ENCODE measurements at regions not wholly inside any gene's neighbourhood (a gene's known extent, or its start where the extent isn't known, plus 50 kb on each side); places are given as distances from the start of the nearest gene placed in this dataset.
A peak's percentile ranks its signal among the peaks of the same experiment; 100 is the strongest.

DNA sequence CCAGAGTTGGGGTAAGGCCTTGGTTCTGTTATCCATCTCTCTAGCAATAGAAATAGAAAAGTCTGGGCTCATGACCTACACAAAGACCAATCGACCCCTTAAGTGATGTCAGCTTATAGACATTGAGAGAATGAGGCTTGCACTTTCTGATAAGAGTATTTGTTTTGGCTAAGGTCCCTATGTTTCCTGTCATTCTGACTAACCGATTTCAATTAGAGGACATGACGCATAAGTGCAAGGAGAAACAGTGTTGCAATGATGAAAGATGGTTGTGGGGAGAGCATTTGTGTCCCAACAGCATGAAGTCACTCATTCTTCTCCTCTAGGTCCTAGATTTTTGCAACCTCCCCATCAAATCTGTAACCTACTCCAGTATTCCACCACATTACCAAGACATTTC lies 255.1 kb downstream of the MAT2B start:
- peak; percentile 3 for DNase-seq (ENCODE audit: low read depth, low spot score)
- H3K27ac ChIP-seq, result no peak overlapping the region

DNA sequence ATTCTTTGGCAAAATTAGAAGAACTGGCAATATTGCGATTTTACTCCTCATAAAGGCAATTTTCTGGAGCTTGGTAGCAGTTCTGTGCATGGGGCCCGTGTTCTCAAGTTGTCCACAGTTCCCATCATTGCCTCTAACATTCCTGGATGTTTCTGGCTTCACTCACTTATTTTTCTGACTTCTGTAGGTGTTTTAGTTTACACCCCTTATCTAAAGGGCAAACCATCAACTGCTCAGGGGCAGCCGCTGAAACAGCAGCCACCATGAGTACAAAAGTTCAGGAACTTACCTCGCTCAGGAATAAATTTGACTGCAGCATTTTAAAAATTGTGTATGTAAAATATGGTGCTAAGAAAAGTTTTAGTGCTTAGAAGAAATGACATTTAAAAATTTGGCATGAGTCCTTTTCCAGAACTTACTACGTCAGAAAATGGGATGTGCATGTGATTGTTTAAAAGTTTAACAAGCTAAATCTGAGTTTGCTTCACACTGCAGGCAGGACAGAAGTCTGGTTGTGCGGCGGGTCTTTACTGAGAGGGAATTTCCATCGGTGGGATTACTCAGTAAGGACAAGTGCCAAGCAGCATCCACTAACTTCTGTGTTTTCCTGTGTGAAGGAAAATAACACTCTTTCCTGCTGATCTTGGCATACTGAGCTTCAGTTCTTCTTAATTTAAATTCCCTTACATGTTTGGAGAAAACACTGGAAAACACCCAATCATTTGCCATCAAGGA lies 261.7 kb downstream of the MAT2B start:
- no peak for DNase-seq (ENCODE audit: low read depth, low spot score)
- H3K27ac ChIP-seq, result no peak overlapping the region

DNA sequence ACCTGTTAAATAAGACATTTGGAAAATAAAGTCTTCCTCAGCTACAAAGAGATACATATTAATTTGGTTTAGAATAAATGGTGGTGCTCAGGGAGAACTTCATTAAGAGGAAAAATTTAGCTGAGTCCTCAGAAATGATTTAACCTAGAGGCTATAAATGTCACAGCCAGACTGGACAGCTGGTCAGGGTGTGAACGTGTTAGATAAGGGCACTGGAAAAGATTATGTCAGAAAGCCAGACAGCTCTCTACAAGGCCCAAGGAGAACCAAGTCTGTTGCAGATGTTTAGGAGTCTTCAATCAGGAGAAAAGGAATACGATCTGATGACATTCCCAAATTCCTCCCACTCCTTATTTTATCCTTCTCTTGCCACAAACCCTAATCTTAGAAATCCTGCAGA lies 265.2 kb downstream of the MAT2B start:
- DNase-seq (ENCODE audit: low read depth, low spot score), result no peak
- H3K27ac ChIP-seq, result no peak overlapping the region

DNA sequence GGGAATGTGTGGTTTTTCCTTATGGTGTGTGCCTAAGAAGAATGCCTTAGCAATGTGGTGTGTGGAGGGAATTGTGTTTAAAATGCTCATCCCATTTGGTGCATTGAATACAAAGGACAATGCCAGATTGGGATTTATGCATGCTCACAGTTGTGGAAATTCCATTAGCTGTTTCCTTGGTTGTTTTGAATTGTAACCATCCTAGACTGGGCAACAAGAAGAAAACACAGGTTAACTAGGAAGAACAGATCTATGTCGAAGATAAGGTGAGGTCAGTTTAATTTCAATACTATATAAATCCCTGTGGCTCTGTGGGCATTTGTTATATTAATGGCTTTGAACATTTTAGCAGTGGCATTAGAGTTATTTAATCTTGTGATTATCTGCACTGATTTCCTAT lies 266.8 kb downstream of the MAT2B start:
- H3K27ac ChIP-seq, result no peak overlapping the region
- no peak for DNase-seq (ENCODE audit: low read depth, low spot score)

DNA sequence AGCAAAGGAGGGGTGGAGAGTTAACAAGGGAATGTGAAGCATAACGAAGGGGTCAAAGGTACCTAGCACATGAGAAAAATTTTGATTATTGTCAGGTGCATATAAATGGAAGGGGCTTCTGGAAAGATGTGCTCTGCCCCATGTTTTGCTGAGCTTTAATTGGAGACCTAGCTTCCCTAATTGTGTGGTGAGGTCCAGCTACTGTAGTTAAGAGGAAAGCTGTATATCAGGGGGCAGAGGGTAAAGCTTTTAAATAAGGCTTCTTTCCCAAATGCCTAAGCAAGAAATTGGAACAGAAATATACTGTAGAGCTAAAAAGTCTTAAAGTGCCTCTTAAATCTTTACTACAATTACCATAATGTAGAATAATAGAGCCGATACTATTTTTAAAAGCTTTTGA lies 267.2 kb downstream of the MAT2B start:
- DNase-seq (ENCODE audit: low read depth, low spot score), result no peak
- H3K27ac ChIP-seq, result no peak overlapping the region

DNA sequence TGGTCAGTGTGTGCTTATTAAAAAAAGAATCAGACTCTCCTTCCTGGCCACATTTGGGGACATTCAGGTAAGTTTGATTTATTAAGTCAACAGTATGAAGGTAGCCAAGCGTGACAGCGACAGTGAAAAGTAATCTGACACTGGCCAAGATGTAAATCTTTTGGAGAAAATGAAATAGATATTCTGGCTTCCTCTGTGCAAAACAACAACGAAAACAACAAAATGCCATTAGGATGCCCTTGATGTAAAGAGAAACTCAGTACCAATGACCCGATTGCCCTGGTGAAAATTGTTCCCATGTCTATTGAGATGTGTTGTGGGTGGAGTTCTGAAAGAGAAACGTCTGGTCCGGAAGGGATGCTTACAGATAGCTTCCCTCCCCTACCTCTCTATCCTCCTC lies 267.8 kb downstream of the MAT2B start:
- no peak for DNase-seq (ENCODE audit: low read depth, low spot score)

DNA sequence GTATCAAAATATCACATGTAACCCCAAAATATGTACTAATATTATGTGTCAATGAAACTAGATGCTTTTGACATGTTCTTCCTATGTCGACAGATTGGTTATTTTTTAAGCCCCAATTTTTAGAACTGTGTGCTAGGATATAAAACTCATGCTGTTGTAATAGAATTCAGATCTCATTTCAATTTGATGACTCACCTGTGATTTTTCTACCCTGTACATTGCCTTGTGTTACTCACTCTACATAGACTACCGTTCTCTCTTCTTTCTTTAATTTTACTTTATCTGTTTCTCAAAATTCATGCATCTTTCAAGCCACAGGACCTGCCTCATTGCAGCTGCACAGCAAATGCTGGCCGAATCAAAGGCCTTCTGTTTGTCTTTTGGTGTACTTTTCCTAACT lies 284.5 kb downstream of the MAT2B start:
- H3K27ac ChIP-seq, result no peak overlapping the region
- DNase-seq (ENCODE audit: low read depth, low spot score), result no peak

More for the DNA sequence above, 267.8 kb downstream of the MAT2B start:
- no peak overlapping the region for H3K27ac ChIP-seq

DNA sequence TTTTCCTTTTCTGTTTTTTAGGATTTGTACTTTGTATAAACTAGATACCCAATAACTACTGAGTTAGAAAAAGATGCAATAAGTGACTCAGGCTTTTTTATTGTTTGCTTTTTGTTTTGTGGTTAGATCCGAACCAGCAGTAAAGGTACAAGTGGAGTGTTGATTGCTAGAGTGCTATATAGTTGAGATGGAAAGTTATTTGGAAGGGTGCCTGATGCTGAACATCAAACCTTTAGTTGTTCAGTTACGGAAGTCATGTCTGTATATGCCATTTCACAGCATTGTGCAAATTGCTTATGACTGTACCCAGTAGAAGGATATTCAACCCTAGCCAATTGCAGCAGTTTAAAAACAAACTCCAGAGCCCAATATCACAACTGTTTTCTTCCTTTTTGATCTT lies 285.1 kb downstream of the MAT2B start:
- DNase-seq (ENCODE audit: low read depth, low spot score), result peak; percentile 5
- no peak overlapping the region for H3K27ac ChIP-seq

DNA sequence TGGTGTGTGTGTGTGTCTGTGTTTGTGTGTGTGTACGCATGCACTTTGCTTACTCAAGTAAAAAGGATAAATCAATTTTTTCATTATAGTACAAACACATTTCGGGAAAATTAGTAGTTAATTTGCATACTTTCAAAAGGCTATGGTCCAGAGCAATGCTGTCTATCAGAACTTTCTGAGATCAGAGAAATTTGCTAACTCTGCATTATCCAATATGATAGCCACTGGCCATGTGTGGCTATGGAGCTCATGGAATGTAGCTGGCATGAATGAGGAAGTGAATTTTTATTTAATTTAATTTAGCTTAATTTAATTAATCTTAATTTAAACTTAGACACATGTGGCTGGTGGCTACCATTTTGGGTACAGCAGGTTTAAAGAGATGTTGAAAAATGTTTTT lies 289.6 kb downstream of the MAT2B start:
- no peak for DNase-seq (ENCODE audit: low read depth, low spot score)
- H3K27ac ChIP-seq, result no peak overlapping the region

DNA sequence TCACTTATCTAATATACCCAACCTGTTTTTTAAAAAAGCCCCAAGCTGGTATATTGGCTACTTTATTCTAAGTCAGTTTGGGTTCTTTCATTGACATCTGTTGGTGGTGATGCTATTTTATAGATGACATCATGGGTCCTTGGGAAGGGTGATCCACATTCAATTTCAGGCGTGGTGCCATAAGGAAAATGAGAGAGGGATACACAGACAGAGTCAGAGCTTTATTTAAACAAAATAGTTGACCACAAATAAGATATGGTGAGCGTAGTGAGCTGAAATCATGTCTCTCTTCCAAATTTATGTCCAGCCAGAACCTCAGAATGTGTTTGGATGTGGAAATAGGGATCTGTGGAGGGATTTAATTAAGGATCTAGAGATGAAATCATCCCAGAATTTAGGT lies 302.4 kb downstream of the MAT2B start:
- no peak overlapping the region for H3K27ac ChIP-seq
- no peak for DNase-seq (ENCODE audit: low read depth, low spot score)

DNA sequence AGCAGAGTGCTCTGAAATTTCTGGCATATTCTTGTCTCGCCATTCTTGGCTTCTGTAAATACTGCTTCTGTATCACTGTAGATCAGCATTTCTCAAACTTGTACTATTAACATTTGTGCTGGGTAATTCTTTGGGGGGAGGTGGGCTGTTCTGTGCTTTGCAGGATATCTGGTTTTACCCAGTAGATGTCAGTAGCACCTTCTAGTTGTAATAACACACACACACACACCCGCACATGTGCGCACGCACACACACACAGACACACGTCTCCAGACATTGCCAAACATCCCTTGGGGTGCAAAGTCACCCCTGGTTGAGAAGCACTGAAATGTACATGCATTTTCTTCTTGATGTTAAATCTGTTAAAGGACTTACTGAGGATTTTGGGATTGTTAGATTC lies 304.1 kb downstream of the MAT2B start:
- no peak for DNase-seq (ENCODE audit: low read depth, low spot score)

DNA sequence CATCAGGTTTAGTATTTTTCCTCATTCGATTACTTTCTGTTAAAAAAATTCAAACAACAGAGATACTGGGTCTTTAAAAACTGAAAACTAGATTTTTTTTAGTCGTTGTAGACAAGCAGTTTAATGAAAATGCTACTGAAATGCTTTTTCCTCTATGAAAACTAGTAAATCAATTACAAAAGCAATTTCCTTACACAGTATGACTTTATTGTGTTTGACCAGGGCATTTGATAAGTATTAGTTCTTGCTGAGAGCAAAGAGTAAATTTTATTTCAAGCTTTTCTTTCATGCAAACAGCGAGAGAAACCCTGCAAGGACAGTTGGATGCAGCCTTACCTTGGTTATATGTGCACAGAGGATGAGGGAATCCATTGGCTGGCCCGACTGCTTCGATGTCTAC lies 308.5 kb downstream of the MAT2B start:
- no peak for DNase-seq (ENCODE audit: low read depth, low spot score)
- no peak overlapping the region for H3K27ac ChIP-seq

More for the DNA sequence above, 304.1 kb downstream of the MAT2B start:
- H3K27ac ChIP-seq, result no peak overlapping the region

DNA sequence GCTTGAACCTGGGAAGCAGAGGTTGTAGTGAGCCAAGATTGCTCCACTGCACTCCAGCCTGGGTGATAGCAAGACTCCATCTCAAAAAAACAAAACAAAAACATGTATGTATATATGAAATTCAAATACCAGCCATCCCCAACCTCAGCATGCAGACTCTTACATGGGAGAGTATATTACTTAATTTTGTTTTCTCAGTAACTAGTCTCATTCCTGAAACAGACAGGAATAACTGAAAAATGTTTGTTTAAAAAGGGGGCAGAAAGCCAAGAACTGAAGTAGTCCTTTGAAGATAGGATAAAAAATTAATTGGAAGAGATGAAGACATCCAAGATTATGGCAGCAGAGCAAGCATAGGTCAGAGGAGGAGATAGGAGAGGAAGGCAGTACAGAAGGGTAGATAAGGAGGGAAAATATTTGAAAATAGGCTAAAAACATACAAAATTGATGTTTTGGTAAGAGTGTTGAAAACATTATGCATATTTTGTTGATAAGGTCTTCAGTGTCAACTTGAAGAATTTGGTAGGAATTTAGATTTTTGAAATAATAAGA lies 309.9 kb downstream of the MAT2B start:
- no peak for DNase-seq (ENCODE audit: low read depth, low spot score)
- no peak overlapping the region for H3K27ac ChIP-seq

DNA sequence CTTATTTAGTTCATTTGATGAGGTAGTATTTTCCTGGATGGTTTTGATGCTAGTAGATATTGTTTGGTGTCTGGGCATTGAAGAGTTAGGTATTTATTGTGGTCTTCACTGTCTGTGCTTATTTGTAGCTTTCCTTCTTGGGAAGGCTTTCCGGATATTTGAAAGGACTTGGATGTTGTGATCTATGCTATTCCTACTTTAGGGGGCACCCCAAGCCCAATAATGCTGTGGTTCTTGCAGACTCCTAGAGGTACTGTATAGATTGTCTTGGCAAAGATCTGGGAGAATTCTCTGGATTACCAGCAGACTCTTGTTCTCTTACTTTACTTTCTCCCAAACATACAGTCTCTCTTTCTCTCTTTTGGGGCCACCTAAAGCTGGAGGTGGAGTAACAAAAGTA lies 315.7 kb downstream of the MAT2B start:
- no peak overlapping the region for H3K27ac ChIP-seq
- no peak for DNase-seq (ENCODE audit: low read depth, low spot score)

DNA sequence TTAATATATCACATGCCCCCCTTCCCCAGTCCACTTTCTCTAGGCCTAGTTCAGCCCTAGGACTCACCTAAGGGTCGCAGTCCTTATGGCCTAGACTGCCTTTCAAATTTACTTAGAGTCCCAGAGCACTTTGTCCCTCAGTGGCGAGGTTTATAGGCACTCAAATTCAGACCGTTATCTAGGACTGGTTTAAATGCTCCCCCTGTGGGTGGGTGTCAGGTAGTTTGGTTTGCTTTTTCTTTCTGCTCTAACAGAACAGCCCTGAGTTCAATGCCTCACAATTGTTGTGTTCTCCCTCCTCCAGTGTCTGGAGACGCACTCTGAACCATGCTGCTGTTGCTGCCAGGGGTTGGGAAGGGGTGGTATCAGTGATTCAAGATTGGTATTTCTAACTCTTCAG lies 317.1 kb downstream of the MAT2B start:
- no peak overlapping the region for H3K27ac ChIP-seq

DNA sequence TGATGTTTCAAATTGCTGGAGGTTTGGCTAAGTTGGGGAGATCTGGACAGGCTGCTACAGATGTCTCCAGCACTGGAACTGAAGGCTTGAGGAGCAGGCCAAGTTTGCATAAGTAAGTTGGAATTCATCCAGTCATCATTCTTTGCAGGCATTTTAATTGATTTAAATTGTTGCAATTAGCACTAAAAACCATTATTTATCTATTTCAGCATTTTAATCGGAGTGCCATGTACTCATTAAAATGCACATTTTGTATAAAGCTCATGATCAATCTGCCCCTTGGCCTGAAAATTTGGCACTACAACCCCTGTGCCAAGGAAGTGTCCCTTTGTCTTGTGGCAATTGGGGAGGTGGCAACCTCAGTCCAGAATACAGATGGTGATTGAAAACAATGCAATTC lies 320.2 kb downstream of the MAT2B start:
- H3K27ac ChIP-seq, result no peak overlapping the region

More for the DNA sequence above, 317.1 kb downstream of the MAT2B start:
- no peak for DNase-seq (ENCODE audit: low read depth, low spot score)

DNA sequence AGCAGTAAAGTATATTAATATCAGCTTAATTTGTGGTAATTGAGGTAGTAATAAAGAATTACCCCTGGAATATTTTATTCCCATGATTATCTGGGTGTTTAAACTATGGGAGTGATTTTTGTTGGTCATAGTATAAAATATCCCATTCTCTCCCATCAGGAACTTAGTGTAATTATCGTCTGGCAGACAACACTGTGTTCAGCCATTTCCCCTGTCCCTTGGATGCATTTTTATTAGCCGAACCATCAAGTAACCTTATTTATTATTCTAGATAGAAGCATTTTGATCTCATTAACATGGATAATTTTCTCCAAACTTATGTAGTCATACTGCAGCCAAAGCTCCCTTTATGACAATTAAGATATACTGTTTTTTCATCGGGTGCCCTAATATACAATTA lies 320.8 kb downstream of the MAT2B start:
- no peak for DNase-seq (ENCODE audit: low read depth, low spot score)
- H3K27ac ChIP-seq, result no peak overlapping the region

More for the DNA sequence above, 320.2 kb downstream of the MAT2B start:
- DNase-seq (ENCODE audit: low read depth, low spot score), result no peak

DNA sequence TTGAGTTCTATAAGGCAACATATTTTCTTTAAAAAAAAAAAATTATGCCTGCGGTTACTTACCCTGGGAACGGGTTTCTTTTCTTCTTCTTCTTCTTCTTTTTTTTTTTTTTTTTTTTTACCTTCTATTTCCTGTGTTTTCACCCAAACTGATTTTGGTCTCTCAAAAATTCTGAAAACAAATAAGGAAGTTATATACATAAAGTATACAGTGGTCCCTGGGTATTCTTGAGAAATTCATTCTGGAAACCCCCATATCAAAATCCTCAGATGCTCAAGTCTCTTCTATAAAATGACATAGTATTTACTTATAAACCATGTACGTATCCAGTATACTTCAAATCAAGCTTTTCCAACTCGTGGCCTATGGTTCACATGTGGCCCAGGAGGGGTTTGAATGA lies 326.7 kb downstream of the MAT2B start:
- DNase-seq (ENCODE audit: low read depth, low spot score), result no peak
- no peak overlapping the region for H3K27ac ChIP-seq

DNA sequence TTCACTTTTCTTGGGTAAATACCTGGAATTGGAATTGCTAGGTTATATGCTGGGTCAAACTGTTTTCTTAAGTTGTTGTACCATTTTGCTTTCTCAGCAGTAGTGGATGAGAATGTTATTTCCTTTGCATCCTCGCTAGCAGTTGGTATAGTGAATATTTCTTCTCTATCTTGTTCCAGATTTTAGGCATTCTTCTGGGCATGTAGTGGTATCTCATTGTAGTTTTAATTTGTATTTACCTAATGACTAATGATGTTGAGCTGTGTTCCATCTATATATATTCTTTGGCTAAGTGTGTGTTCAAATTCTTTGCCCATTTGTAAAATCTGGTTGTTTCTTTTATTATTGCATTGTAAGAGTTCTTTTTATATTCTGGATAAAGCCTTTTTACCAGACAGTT lies 333.3 kb downstream of the MAT2B start:
- DNase-seq (ENCODE audit: low read depth, low spot score), result no peak
- H3K27ac ChIP-seq, result no peak overlapping the region

DNA sequence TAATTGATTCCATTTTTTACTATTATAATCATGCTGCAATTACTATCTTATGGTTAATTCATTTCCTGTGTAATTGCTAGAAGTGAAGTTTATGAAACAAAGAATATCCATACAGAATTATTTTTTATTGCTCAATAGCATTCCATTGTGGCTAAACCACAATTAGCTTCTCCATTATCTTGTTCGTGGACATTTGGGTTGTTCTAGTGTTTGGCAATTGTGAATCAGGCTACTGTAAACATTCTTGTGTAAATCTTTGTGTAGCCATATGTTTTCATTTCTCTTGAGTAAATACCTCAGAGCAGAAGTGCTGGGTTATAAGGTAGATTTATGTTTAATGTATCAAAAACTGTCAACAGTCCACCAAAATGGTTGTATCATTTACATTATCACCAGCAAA lies 341.1 kb downstream of the MAT2B start:
- no peak overlapping the region for H3K27ac ChIP-seq
- peak; percentile 8 for DNase-seq (ENCODE audit: low read depth, low spot score)

DNA sequence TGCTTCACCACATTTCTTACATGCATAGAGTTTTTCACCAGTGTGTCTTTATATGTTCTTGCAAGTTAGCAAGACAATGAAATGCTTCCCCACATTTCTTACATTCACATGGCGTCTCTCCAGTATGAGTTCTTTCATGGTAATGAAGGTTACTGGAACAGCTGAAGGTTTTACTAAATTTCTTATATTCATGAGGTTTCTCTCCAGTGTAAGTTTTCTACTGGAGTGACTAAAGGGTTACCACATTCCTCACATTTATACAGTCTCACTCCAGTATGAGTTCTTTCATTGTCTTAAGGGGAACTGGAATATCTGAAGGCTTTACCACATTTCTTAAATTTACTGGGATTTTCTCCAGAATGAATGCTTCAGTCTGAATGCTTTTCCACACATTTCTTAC lies 350.3 kb downstream of the MAT2B start:
- H3K27ac ChIP-seq, result no peak overlapping the region
- DNase-seq (ENCODE audit: low read depth, low spot score), result no peak

DNA sequence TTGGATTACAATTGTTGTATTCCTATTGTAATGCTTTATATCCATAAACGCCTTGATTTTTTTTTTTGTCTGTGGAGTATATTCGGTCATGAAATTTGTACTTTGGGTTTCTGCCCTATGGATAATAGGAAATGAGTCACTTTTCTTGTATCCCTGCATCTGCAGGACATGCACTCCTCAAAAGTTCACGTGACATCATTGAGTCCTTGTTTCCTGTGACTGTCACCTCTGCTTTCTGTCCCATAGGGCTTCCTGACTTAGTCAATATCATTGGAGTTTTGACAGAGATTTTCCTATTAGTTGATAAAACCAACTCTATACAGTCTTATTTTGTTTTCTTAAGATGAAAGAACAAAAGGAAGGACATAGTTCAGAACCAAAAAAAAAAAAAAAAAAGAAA lies 356.3 kb downstream of the MAT2B start:
- no peak overlapping the region for H3K27ac ChIP-seq
- DNase-seq (ENCODE audit: low read depth, low spot score), result no peak
